ENCODE measurements at regions not wholly inside any gene's neighbourhood (a gene's known extent, or its start where the extent isn't known, plus 50 kb on each side); places are given as distances from the start of the nearest gene placed in this dataset.
"Not testable (repeated sequence)": the region's sequence is repeated elsewhere in the genome, so short reads cannot be mapped to it uniquely, and the experiment has no call there.

GRCh38 chr7:81234896-81235295 lies 316.0 kb upstream of the SEMA3C start:
- TF ChIP-seq, protein P1, sequence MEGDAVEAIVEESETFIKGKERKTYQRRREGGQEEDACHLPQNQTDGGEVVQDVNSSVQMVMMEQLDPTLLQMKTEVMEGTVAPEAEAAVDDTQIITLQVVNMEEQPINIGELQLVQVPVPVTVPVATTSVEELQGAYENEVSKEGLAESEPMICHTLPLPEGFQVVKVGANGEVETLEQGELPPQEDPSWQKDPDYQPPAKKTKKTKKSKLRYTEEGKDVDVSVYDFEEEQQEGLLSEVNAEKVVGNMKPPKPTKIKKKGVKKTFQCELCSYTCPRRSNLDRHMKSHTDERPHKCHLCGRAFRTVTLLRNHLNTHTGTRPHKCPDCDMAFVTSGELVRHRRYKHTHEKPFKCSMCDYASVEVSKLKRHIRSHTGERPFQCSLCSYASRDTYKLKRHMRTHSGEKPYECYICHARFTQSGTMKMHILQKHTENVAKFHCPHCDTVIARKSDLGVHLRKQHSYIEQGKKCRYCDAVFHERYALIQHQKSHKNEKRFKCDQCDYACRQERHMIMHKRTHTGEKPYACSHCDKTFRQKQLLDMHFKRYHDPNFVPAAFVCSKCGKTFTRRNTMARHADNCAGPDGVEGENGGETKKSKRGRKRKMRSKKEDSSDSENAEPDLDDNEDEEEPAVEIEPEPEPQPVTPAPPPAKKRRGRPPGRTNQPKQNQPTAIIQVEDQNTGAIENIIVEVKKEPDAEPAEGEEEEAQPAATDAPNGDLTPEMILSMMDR (IDR thresholded peaks at IDR 0.05; ENCODE audit: insufficient read depth, low read depth, low read length, missing control alignments): no peak
- no peak overlapping the region for H3K4me3 ChIP-seq (ENCODE audit: low read depth, low read length)
- no peak for DNase-seq (ENCODE audit: low read depth)

DNA sequence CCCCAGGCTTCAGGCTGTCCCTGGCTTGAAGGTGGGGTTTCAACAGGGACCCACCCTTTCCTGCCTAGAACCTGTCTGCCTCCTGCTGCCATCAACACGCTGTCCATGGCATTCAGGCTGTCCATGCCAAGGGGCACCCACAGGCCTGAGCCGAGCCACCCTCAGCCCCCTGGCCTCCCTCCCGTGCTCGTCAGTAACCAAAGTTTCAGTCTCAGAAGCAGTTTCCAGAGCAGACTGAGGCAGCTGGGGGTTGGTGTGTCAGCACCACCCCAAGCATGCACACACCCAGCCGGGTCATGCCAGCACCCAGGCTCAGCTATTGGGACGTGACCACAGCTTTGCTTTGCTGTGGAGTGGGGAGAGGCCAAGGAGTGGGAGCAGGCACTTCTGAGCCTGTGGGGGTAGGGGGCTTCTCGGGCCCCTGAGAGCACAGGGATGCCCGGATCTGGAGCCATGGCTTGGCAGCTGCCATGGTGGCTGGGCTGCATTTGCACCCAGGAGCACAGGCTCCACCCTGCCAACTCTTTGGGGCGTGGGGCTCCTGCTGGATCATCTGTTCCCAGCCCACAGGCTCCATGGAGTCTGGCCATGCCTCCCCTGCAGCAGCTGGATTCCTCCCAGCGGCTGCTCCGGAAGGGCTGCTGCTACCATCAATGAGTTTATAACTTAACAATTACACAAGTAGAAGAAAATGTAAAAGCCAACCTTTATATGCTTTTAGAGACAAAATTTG lies 314.5 kb upstream of the SEMA3C start:
- DNase-seq (ENCODE audit: low read depth): no peak

GRCh38 chr7:81232084-81232799 lies 313.4 kb upstream of the SEMA3C start:
- no peak overlapping the region for H3K4me3 ChIP-seq (ENCODE audit: low read depth, low read length)
- TF ChIP-seq, protein P1 (IDR thresholded peaks at IDR 0.05; ENCODE audit: insufficient read depth, low read depth, low read length, missing control alignments): no peak
- DNase-seq (ENCODE audit: low read depth): no peak

More for the DNA sequence above, 314.5 kb upstream of the SEMA3C start:
- TF ChIP-seq, protein P1 (IDR thresholded peaks at IDR 0.05; ENCODE audit: insufficient read depth, low read depth, low read length, missing control alignments): no peak
- no peak overlapping the region for H3K4me3 ChIP-seq (ENCODE audit: low read depth, low read length)

DNA sequence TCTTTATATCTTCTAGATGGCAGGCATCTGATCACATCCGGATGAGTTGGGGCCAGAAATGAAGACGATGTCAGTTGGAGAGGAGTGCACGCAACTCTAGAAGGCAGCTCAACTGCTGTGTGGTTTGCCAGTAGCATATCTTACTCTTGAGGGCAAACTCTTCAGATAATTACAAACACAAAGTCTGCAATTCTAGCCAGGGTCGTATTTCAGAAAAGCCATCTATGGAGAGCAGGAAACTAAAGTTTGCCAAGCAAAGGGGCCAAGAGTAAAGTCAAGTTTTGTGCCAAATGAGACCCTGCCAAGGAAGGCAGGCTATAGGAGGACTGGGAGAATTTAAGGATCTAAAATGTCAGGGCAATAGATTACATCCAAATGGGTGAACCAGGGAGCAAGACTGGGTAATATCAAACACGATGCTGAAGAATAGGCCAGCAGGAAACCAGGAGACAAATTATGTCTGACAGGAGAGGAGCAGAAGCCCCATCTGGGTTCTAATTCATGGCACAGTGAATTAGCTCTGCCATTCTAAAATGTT lies 312.5 kb upstream of the SEMA3C start:
- no peak overlapping the region for H3K4me3 ChIP-seq (ENCODE audit: low read depth, low read length)
- TF ChIP-seq, protein P1 (IDR thresholded peaks at IDR 0.05; ENCODE audit: insufficient read depth, low read depth, low read length, missing control alignments): no peak
- no peak for DNase-seq (ENCODE audit: low read depth)

GRCh38 chr7:81226234-81226633 lies 307.4 kb upstream of the SEMA3C start:
- no peak overlapping the region for H3K4me3 ChIP-seq (ENCODE audit: low read depth, low read length)
- DNase-seq (ENCODE audit: low read depth): no peak
- TF ChIP-seq, protein P1 (IDR thresholded peaks at IDR 0.05; ENCODE audit: insufficient read depth, low read depth, low read length, missing control alignments): no peak

DNA sequence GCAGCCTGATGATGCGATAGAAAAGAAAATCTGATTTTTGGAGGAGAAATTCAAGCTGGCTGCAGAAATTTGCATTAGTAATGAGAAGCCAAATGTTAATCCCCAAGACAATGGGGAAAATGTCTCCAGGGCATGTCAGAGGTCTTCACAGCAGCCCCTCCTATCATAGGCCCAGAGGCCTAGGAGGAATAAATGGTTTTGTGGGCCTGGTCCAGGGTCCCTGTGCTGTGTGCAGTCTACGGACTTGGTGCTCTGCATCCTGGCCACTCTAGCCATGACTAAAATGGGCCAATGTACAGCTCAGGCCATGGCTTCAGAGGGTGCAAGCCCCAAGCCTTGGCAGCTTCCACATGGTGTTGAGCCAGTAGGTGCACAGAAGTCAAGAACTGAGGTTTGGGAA lies 303.8 kb upstream of the SEMA3C start:
- H3K4me3 ChIP-seq (ENCODE audit: low read depth, low read length); DNase-seq (ENCODE audit: low read depth): not testable (repeated sequence)

- no peak for DNase-seq (ENCODE audit: low read depth)
- TF ChIP-seq, protein P1 (IDR thresholded peaks at IDR 0.05; ENCODE audit: insufficient read depth, low read depth, low read length, missing control alignments): no peak
- no peak overlapping the region for H3K4me3 ChIP-seq (ENCODE audit: low read depth, low read length)
Observed at GRCh38 chr7:81221527-81222217, 302.8 kb upstream of the SEMA3C start.
